DMS79 (cell line): ENCODE measurements at regions not wholly inside any gene's neighbourhood (a gene's known extent, or its start where the extent isn't known, plus 50 kb on each side); places are given as distances from the start of the nearest gene placed in this dataset.

Experiments used
- DNase-seq: peaks from one replicate; lab custom pipeline; 2025; lab: John Stamatoyannopoulos, UW

DNA sequence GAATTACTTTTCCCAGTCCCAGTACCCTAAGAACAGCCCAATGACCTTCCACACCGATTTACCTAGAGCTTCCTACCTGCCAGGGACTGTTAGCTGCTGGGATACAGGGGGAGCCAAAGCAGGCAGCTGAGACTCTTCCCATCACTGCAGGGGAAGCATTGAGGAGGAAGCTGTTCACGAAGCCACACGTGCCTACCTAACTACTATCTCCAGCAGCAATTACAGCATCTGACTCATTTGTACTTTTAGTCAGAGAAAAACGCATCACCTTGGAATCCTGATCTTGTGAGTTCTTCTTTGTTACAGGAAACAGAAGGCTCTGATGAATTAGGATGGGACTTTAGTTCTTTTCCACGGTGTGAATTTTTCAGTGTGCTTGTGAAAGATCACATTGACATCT, 113.7 kb upstream of the DHX40 start:
- no peak for DNase-seq

DNA sequence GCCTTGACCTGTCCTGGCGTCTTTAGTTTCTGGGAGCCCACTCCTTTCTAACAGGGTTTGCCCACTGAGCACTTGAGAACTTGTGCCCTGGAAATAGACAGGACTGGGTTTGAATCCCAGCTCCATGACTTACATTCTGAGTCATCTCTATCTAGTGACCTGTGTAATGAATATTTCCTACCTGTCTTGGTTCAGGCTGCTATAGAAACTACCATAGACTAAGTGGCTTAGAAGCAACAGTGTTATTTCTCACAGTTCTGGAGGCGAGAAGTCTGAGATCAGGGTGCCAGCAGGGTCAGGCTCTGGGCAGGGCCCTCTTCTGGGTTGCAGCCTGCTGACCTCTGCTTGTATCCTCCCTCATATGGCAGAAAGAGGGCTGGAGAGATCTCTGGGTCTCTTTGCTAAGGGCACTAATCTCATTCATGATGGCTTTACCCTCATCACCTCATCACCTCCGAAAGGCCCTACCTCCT, 110.7 kb upstream of the DHX40 start:
- DNase-seq, result no peak

DNA sequence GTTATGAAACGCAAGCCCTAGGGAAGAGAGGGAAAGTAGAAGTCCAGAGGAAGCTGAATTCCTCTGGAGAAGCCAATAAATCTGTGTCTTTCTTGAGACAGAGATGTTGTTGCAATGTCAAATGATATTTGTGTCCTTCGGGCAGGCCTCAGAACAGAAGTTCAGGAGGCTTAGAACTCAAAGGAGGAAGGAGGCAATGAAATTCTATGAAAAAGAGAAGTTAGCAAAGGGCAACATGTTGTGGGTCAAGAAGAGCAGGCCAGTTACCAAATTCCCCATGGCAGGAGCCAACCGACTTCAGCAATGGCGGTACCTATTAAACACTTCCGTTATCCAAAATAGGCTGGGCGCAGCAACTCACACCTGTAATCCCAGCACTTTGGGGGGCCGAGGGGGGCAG, 109.0 kb upstream of the DHX40 start:
- no peak for DNase-seq

DNA sequence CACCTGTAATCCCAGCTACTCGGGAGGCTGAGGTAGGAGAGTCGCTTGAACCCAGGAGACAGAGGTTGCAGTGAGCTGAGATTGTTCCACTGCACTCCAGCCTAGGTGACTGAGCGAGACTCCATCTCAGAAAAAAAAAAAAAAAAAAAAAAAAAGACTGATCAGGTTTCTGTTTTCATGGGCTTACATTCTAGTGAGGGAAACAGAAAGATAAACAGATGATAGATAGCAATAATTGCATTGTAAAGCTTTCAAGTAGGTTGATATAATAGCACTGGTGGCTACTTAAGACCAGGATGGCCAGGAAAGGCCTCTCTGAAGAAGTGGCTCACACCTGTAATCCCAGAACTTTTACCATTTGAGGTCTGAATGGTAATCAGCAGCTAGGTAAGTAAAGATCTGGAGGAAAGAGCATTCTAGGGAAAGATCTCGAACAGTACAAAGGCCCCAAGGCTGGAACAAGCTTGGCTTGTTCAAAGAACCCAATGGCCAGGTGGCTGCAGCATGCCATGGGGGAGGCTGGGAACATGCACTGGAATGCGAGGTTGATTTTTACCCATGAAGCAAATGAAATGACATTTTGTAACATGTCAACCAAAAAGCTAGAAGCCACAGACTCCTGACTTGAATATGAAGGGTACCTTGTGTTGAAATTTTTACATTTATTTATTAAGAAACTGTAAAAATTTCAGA, 108.3 kb upstream of the DHX40 start:
- DNase-seq, result no peak

DNA sequence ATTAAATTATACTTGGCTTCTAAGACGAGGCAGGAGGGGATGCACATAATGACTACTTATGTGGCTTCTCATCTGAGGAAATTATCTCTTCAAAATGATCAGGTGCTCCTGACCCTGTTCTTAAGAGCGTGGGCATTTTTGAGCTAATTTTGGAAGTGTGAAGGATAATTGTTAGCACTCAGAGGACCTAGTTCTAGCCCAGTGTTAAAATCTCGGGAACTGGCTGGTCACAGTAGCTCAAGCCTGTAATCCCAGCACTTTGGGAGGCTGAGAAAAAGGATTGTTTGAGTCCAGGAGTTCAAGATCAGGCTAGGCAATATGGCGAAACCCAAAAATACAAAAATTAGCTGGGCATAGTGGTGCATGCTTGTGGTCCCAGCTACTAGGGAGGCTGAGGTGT, 103.0 kb upstream of the DHX40 start:
- DNase-seq, result no peak

DNA sequence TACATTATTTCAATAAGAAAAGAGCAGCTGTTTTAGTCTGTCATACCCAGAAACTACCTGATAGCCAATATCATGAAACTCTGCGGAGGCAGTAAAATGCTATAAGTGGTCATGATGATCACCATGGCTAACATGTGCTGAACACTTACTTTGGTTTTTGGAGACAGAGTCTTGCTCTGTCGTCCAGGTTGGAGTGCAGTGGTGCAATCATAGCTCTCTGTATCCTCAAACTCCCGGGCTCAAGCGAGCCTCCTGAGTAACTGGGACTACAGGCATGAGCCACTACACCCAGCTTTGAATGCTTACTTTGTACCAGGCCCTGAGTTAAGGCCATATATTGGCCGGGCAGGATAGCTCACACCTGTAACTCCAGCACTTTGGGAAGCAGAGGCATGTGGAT, 101.2 kb upstream of the DHX40 start:
- no peak for DNase-seq

DNA sequence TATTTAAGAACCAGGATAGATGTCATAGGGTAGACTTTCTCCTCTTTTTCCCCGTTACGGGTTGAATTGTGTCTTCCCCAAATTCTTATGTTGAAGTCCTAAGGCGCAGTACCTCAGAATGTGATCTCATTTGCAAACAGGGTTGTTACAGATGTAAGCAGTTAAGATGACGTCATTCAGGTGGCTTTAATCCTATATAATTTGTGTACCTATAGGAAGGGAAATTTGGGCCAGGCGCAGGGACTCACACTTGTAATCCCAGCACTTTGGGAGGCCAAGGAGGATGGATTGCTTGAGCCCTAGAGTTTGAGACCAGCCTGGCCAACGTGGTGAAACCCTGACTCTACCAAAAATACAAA, 99.5 kb upstream of the DHX40 start:
- DNase-seq, result no peak

DNA sequence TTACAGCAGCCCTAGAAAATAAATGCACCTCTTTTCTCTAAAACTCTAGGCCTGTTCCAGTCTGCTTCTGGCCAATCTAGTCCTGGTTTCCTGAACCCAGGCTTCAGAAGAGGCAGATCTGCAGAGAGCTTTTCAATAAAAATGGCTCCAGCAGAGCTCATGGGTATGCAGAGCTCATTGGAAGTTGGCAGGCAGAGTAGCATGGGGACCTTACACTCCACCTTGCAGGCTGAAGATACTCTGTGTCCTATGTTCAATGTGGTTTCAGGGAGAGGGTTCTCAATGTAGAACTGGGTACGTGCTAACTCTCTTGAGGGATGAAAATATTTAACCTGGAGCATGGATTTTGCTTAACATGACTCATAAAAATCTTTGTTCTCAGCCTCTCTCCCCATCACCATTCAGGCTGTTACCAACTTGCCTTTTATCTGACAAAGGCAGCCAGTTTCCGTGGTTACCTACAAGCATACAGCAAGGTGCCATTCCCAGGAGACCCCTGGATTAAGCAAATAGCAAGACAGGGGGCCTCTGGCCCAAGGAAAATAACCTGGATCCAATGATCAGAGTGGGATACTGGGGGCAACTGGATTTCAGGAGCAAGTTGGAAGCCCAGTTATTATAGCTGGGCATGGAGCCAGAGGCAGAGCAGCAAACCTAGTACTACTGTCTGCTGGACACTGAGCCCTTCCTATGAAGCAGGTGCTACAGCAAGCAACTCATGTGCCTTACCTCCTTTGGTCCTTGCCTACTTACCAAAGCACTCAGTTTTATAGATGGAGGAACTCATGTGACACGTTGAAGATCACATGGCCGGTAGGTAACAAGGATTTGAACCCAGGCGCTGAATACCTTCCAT, 98.2 kb upstream of the DHX40 start:
- DNase-seq, result no peak

DNA sequence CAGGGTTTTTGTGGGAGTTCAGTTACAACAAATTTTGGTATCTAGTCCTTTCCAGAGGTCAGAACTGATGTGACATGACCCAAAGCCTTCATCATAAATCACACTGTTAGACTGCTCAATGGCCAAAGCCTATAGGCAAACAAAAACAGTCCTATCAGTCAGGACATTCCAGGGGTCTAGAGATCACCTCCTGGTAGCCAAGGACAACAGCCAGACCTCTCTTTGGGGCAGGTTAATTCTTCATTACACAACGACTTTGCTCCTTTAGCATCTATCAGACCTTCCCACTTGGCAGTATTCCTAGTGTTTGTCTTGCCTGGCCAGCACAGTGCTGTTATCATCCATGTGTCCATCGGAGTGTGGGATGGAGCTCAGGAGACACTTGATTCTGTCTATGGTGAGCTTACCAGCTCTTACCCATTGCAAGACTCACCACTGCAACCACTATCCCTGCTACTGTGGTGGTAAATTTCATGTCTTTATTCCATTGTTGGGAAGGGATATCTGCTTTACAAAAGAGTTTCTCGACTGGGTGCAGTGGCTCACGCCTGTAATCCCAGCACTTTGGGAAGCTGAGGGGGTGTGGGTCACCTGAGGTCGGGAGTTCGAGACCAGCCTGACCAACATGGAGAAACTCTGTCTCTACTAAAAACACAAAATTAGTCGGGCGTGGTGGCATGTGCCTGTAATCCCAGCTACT, 95.5 kb upstream of the DHX40 start:
- DNase-seq, result no peak

DNA sequence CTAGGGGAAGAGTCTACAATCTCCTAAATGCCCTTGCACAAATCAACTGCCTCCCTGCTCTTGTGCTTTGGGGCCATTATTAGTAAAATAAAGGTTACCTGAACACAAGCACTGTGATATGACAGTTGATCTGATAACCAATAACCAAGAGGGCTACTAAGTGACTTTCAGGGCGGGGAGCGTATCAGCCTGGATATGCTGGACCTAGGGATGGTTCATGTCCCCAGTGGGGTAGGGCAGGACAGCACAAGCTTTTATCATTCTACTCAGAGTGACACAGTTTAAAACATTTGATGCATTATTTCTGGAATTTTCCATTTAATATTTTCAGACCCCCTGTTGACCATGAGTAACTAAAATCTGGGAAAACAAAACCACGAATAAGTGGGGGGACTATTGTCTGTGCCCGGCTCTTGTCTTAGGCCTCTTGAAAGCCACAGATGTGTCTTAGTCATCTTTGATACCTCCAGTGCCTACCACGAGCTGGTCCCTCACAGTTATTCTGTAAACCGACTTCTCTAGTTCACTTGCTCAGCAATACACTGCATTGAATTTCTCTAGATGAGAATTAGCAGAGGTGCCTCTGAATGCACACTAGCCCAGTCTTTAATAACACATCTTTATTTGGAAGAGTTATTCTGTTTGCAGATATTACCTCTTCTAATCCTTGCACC, 94.6 kb upstream of the DHX40 start:
- DNase-seq, result no peak

DNA sequence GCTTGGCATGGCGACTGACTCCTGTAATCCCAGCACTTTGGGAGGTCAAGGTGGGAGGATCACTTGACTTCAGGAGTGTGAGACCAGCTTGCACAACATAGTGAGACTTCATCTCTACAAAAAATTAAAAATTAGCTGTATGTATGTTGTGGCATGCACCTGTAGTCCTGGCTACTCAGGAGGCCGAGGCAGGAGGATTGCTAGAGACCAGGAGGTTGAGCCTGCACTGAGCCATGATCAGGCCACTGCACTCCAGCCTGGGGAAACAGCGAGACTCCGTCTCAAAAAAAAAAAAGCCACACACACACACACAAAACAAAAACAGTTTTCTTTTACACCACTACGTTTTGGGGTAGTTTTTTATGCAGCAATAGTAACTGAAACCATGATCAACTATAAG, 89.0 kb upstream of the DHX40 start:
- no peak for DNase-seq

DNA sequence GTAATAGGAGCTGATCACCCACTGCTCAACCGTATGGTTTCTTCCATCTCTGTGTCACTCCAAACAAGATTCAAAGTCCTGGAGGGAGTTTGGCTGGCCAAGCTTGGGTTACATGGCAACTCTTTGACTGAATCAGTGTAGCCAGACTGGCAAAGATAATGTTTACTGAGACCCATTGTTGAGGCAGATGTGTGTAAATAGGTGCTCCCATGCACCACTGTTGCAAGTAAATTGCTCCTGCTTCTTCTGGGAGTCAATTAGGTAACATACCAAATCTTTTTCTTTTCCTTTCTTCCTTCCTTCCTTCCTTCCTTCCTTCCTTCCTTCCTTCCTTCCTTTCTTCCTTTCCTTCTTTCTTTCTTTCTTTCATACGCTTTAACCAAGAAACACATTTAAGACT, 86.3 kb upstream of the DHX40 start:
- DNase-seq, result no peak

DNA sequence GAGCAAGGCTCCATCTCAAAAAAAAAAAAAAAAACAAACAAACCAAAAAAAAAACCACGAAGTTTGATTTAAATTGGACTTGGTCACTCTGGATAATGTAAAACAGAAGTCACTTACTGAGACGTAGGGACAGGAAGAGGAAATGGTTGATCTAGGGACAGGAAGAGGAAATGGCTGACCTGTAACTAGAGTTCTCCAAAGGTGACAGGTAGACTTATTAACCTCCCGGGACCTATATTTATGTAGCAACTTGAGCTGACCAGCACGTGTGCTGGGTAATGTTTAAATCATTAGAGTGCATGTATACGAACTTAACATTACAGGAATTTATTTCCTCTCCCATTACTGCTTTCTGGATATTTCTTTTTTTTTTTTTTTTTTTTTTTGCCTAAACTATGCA, 81.5 kb upstream of the DHX40 start:
- no peak for DNase-seq

DNA sequence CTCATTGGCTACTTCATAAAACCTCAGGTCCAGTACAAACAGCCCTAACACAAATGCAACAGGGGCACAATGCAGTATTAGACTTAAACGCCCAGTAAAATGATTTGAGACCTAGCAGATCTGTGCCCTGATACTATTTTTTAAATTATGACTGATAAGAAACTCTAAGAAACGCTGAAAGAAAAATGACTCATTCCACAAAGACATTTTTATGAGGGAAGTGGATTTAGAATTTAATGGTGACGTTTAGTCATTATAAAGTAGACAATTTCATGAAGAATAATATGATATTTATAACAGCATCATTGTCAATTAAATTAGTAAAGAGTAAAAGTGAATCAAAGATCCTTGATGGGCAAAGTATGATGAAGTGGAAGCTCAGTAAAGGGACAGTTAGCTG, 80.4 kb upstream of the DHX40 start:
- DNase-seq, result no peak

DNA sequence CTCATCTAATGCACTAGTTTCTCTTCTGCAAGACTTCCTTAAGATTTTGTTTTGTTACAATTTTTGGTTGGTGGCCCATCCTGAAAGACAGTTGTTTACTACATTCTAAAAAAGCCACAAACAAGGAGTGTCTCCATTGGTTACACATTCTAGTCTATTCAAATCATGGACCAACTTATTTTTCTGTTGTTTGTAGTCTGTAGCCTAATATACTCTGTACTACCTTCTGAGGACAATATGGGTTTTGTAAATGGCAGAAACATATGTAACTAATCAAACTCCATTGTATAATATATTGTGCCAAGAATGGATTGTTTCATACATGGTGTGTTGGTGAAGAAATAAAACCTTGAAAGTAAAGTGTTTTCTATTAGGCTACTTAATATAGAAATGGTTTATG, 79.5 kb upstream of the DHX40 start:
- DNase-seq, result no peak

DNA sequence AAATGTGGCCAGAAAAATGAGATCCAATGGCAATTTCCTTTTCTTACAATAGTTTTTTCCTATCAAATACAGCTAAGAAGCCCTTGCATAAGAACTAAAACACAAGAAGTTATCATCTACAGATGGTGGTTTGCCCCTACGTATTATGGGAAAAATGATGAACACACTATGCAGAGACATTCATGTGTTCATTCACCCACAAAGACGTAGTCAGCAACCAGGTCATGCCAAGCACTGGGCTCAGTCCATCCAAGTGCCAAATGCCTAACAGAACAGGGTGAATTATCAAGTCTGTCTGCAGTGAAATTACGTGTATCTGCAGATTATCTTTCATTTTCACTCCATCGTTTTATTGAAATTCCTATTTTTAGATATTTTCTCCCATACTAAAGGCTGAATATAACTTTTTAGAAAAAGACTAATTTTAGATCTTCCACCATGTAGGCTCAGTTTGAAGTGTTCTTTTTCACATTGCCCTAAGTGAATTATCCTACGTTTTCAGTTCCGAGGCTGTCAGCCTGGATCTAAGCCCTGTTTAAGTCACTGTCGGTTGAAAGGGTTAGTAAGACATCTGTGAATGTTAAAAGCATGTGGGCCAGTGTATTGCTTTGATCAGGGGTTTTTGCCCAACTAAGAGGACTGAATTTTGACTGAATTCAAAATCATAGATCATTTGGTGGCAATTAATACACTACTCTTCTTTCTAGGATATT, 78.1 kb upstream of the DHX40 start:
- no peak for DNase-seq

DNA sequence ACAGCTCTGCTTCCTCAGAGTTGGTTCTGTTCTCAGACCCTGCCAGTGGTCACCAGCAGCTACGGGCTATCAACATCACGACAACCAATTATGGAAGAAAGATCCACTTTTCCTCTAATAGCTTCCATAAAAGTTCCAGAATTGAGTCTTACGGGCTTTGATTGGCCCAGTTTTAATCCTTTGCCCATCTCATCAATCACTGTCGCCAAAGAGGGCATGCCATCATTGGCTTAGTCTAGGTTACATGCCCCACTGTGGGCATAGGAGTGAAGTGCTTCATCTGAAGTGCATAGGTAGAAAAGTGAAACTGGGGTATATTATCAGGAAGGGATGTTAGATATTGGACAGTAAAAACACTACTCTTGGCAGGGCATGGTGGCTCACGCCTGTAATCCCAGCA, 76.6 kb upstream of the DHX40 start:
- no peak for DNase-seq

DNA sequence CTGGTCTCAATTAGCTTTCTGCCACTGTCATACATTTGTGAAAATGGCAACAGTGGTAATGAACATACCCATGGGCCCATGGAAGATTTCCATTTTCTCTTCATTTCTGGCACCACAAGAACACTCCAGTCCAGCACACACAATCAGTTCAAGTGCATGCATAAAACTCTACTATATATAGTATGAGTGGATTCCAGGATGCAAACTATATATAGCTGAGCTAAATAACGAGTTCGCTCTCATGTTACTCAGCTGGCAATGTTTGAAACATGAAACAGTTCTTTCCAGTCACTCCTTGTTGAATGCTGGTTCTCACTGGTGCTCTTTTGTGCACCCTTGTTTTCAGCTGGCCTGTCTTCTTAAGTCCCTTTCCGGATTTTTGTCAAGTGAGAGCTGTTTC, 75.2 kb upstream of the DHX40 start:
- DNase-seq, result no peak

DNA sequence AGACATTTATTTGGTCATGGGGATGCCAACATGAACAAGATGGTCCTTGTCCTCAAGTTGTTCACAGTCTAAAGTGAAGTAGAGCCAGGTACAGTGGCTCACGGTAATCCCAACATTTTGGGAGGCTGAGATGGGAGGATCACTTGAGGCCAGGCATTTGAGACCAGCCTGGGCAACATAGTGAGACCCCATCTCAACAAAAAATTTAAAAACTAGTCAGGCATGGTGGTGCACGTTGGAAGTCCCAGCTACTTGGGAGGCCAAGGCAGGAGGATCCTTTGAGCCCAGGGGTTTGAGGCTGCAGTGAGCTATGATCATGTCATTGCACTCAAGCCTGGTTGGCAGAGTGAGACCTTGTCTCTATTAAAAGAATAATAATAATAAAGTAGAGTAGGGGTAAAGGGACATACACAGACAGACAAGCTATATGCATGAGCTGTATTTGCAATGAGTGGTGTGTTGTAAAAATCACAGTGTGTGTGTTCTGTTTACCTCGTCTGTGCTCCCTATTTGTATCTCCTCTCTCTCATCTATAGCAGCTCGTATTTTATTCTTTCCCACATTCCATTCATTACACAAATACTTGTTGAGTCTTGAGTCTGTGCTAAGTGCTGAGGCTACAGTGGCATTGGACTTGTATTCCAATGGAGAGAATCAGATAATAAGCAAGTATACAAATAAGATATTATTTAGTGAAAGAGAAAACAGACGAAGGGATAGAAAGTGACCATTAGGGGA, 73.9 kb upstream of the DHX40 start:
- no peak for DNase-seq

DNA sequence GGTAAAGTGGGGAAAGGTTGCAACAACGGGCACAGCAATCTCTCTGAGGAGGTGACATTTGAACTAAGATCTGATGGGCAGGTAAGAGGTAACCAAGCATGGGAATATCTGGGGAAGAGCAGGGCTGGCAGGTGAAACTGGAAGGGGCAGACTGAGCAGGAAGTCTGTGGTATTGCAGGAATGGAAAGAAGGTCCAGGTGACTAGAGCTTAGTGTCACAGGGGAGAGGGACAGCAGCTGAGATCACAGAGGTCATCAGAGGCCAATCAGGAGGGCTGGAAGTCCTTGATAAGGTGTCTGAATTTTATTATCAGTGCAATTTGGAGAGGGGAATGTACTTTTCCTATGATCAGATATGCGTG, 73.3 kb upstream of the DHX40 start:
- no peak for DNase-seq

DNA sequence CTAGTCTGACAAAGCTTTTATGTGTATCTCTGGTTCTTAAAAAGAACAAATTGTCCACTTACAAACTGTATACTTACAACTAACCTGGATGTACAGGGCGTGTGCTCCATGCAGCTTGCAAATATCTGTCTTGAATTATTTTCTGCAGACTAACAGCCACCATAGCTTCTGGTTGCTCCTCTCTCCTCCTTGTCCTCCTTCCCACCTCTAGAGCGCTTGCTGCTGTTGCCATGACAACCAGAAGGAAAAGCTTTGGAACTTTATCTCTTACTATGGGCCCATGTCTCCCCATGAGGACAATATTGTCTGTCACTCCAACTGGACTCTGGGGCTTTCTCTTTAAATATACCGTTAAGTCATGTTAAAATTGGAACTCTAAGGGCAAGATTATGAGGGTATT, 71.5 kb upstream of the DHX40 start:
- DNase-seq, result no peak
